ENCODE measurements at regions not wholly inside any gene's neighbourhood (a gene's known extent, or its start where the extent isn't known, plus 50 kb on each side); places are given as distances from the start of the nearest gene placed in this dataset.
"Not testable (repeated sequence)": the region's sequence is repeated elsewhere in the genome, so short reads cannot be mapped to it uniquely, and the experiment has no call there.

DNA sequence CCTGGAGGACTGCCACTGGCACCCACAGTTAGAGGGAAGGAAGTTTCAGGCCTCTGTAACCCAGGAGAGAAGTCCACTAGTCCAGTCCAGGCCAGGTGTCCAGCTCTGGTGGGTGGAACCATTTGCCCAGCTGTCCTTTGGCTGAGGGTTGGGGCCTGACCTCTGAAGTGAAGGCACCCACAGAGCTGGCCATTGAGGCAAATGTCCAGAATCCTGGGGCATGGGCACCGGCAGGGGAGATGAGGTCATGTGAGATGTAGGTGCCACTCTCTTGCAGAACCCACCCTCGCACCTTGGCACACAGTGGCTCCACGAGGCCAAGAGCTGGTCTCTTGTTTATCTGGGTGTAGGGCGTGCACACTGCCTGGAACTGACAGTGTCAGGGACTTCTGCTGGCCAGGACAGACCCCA lies 162.8 kb downstream of the SMAD6 start:
- no peak for DNase-seq (ENCODE audit: low read depth in 2 of 2)

DNA sequence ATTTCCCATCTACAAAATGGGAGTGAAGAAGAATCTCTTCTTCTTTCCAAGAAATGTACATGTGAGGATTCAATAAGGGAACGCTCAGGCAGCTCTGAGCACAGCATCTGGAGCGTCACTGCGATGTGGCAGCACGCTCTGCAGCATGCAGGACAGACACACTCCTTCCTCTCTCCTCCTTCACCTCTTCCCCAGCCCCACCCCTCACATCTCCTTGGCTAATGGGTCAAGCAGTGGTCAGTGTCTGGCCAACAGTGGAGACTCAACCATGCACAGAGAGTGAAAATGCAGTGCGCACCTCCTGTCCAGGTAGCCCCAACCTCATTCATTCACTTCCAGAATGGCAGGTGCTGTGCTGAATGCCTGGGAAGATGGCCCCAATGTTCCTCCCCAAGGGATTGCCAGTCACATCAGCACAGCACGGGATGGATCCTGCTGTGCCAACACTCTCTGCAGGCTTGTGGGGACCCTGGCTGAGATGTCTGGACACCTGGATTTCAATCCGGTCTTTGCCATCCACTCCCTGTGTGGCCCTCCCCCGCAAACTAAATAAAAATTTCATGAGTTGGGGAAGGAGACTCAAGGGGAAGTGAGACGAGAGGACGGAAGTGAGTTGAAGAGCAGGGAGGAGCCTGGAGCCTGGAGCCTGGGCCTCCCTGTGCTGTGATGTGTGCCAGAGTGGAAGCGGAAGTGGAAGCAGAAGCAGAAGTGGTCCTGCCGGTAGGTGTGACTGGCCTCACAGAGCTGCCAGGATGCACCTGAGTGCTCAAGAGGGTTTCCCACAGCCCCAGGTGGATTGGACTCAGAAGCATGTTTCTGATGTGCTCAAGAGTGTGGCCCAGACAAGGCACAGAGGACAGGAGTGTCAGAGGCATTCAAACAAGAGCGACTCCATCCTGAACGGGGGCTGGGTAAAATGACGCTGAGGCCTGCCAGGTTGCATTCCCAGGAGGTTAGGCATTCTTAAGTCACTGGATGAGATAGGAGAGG lies 163.9 kb downstream of the SMAD6 start:
- no peak for DNase-seq (ENCODE audit: low read depth in 2 of 2)

DNA sequence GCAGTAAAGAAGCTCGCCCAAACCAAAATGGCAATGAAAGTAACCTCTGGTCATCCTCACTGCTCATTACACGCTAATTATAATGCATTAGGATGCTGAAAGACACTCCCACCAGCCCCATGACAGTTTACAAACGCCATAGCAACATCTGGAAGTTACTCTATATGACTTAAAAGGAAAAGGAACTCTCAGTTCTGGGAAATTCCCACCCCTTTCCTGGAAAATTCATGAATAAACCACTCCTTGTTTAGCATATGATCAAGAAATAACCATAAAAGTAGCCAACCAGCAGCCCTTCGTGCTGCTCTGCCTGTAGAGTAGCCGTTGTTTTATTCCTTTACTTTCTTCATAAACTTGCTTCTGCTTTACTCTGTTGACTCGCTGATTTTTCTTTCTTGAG lies 164.6 kb downstream of the SMAD6 start:
- DNase-seq (ENCODE audit: low read depth in 2 of 2), result no peak

DNA sequence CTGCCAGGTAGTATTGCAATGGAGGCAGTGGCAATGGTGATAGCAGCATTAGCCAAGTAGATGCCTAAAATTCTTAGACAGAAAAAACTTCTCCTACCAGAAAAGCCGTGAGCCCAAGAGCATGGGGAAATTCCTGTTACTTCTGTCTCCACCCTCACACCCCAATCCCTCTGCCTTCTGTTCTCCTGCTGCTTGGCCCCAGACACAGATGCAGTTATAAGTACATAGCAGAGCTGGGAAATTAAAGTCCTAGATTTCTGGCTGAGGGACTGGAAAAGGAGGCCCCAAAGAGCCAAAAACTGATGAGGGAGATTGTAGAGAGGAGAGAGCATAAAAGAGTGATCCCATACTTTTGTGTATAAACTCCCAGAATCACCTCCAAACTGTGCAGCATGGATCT lies 166.9 kb downstream of the SMAD6 start:
- no peak for DNase-seq (ENCODE audit: low read depth in 2 of 2)

DNA sequence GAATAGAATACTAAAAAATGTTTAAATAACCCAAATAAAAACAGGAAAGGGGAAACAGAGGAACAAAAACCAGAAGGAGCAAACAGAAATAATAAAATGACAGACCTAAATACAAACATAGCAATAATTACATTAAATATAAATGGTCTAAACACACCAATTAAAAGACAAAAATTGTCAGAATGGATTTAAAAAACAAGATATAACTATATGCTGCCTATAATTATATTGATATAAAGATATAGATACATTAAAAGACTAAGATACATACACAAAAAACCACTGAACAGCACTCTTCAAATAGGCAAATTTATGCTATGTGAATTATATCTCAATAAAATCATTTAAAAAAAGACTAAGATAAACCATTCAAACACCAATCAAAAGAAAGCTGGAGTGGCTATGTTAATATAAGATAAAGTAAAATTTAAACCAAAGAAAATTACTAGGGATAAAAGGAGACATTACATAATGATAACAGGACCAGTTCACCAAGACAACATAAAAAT lies 168.9 kb downstream of the SMAD6 start:
- no peak for DNase-seq (ENCODE audit: low read depth in 2 of 2)

DNA sequence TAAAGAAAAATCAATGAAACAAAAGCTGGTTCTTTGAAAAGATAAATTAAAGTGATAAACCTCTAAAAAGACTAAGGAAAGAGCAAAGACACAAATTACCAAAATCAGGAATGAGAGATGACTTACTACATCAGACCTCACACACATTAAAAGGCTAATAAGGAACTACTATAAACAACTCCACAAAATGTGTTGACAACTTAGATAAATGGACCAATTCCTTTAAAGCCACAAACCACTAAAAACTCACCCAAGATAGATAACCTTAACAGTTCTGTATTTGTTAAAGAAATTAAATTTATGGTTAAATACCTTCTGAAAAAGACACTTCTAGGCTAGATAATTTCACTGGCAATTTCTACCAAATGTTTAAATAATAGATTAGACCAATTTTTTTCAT lies 170.4 kb downstream of the SMAD6 start:
- DNase-seq (ENCODE audit: low read depth in 2 of 2), result no peak

DNA sequence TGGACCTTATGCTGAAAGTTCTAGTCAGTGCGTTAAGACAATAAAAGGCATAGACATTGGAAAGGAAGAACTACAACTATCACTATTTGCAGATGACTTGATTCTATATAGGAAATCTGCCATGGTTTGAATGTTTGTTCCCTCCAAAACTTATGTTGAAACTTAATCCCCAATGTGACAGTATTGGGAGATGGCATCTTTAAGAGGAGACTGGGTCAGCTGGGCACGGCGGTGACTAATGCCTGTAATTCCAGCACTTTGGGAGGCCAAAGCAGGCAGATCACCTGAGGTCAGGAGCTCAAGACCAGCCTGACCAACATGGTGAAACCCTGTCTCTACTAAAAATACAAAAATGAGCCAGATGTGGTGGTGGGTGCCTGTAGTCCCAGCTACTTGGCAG lies 171.3 kb downstream of the SMAD6 start:
- DNase-seq (ENCODE audit: low read depth in 2 of 2), result not testable (repeated sequence)

DNA sequence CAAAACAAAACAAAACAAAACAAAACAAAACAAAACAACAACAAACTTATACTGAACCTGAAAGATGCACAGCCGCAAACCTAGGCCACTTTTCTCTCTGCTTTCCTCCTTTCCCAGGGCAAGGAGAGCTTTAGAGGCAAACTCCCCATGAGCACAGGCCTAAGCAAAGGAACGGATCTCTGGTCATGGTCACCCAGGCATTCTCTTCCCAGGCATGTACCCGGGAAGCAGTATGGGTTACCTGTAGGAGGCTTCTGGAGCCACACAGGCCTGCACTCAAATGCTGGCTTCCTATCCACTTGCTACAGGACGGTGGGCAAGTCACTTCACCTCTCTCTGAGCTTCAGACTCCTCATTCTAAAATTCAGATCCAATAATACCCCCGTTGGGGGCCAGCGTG lies 171.8 kb downstream of the SMAD6 start:
- DNase-seq (ENCODE audit: low read depth in 2 of 2), result no peak

DNA sequence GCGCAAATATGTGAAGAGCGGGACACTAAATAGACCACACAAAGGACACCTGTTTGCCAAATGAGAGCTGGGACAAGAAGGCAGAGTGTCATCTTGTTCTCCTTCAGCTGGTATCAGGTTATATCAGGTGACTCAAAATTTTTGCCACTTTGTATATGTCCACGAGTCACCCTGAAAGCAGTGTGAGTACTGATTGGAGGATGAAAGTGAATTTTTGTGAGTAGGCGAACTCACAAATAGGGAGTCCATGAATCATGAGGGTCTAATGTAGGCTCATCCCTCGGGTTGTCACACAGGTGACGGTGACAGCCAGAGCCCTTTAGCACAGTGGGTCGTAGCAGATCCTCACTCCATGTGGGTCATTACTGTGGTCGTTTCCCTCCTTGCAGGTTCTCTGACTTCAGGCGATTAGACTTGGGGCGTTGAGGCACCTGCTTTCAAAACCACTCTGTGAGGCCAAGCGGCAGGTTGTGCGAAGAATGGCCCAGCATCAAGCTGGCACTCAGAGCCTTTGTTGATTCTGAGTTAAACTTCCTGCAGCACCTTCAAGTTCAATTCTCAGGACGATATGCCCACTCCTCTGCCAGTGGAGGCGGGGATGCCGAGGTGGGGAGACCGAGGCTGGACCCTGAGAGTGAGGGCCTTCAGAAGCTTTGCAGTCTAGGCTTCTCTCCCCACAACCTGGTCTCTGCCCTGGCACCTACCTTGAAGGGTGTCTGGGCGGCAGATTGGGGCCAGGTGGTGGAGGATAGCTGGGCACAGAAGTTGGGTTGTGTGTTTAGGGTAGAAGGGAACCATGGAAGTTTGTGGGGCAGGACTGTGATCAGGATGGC lies 173.8 kb downstream of the SMAD6 start:
- no peak for DNase-seq (ENCODE audit: low read depth in 2 of 2)

DNA sequence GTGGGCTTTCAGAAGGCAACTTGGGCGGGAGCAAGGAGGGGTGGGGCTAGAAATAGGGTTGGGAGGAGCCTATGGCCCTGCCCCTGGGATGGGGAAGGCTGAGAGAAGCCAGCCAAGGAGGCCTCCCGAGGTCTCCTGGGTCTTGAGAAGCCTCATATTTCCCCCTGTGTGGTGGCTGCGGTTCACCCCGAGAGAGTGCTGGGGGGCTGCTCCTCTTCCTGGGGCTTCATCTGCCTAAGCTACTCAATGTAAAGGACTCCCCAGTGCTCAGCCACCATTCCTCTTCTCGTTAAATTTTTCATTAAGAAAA lies 174.3 kb downstream of the SMAD6 start:
- no peak for DNase-seq (ENCODE audit: low read depth in 2 of 2)

DNA sequence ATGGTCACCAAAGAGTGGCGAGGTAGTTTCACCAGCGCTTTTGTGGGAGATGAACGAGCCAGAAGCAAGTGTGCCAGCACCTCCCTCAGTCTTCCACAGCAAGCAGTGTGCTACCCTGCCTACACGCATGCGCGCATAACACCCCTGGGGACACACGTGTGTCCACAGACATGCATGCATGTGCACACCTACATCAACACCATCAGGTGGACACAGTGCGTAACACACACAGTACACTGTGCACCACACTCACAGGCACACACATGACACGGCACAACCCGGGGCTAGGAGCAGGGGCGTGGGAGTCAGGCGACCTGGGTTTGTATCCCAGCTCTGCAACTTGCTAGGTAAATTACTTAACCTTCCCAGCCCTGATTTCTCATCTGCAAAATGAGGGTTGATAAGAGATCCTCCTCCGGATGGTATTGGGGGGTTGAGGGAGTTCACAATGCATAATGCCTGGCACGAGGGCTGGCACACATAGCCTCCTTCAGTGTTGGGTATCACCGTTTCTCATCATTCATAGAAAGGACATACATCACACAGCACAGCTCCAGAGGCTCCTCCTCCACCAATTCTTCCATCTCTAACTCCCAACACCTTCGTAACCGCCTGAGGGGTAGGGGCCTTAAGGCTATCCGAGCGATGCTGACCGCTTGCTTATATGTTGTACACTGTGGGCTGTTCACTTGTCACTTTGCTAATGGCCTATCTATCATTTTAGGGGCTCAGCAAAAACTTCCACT lies 174.9 kb downstream of the SMAD6 start:
- no peak for DNase-seq (ENCODE audit: low read depth in 2 of 2)

DNA sequence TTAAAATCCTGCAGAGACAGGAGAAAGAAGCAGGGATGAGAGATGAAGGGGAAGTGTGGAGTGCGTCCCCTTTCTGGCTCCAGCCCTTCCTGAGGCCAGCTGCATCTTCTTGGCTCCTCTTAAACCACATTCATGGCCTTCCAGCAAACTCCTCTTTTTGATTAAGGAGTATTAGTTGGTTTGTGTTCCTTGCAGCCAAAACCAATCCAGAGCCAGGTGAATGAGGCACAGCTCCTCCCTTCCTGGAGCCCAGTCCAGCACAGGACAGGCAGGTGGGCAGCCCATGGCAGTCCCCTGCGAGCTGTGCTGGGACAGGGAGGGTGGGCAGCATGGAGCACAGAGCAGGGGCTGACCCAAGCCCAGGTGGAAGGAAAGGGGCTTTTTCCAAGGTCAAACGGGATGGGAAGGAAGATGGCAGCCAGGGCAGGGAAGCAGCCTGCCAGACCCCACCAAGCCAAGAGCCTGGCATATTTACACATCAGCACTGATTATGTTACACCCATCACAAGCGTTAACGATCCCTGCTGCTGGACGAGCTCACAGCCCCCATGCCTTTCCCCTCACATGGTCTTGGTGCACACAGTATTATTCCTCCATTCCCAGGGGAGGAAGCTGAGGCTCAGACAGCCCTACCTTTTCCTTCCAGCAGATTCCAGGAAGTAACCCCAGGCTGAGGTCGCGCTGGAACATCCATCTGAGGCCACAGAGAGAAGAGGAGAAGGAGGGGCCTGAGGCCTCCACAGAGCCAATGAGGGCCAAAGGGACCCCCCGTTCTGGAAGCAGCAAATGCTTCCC lies 175.6 kb downstream of the SMAD6 start:
- DNase-seq (ENCODE audit: low read depth in 2 of 2), result no peak

DNA sequence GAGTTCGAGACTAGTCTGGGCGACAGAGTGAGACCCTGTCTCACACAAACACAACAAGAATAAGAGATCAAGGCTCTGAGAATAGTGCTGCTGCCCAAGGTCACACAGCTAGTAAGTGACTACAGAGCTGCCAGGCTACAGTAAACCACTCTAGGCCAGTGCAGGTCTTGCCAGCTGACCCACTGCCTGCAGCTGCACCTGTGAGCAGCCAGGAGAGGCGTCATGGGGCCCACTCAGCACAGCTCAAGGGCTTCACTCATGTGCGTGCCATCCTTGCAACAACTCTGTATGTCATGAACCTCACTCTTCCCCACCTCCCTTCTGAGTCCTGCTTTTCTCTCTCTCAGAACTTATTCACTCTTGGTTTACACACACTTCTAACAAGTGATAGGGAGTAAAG lies 176.7 kb downstream of the SMAD6 start:
- DNase-seq (ENCODE audit: low read depth in 2 of 2), result no peak

DNA sequence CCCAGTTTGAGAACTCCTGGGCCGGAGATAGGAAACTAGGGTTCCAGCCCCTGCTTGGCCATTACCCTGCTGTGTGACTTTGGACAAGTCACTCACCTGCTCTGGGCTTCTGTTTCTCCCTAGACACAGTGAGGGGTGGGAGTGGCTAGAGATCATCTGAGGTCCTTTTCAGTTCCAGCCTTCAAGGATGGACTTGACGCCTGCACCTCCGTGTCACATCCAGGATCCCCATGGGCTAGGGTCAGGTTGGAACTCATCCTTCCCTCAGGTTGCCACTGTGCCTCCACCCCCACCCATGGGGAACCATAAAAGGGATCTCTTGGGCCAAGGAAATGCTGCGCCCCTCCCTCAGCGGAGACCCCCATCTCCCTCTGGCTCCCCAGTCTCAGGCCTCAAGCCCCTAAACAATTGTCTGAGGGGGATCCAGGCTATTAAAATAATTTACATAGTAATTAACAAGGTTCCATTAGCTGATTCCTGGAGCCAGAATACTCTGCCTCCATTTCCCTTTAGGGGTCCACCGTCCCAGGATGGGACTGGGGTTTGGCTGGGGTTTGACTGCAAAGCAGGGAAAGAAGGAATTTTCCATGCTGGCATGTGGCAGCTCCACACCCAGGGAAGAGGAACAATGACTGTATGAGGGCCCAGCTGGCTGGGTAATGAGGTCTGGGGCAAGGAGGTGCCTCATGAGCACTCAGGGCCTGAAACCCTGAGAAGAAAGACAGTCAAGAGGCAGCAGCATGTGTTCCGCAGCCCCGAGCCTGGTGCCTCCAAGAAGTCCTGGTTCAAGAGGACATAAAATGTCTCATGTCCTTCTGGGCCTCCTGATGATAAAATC lies 177.7 kb downstream of the SMAD6 start:
- no peak for DNase-seq (ENCODE audit: low read depth in 2 of 2)

DNA sequence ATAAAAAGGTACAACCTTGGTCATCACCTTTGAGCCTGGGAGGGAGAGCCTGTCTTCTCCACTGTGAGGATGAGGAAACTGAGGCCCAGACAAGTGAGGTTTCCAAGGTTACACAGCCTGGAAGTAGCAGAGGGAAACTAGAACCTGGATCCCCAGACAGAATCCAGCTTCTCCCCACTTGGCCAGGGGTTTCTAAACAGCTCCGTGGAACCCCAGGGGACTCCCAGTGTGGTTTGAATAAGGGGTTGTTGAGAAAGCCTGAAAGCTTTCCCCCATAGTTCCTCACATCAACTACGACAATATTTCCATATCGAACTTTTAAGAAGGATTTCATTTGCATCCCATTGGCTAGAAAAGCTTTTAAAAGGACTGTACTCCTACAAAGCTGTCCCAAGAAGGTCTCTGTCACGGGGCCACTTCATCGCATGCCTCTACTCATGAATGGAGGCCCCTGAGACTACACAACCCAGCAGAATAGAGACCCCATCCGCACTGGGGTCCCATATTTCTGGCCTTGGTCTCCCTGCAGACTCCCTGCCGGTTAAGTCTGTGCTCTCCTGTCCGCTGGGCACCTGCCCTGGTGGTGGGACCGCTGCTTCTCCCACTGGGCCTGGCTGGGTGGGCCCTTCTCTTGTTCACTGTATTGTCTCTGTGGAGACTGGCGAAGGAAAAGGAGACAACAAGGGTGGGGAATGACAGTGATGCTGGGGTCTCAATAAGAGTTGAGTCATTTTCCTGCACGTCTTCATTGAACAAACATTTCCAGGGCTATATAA lies 178.5 kb downstream of the SMAD6 start:
- DNase-seq (ENCODE audit: low read depth in 2 of 2), result no peak

DNA sequence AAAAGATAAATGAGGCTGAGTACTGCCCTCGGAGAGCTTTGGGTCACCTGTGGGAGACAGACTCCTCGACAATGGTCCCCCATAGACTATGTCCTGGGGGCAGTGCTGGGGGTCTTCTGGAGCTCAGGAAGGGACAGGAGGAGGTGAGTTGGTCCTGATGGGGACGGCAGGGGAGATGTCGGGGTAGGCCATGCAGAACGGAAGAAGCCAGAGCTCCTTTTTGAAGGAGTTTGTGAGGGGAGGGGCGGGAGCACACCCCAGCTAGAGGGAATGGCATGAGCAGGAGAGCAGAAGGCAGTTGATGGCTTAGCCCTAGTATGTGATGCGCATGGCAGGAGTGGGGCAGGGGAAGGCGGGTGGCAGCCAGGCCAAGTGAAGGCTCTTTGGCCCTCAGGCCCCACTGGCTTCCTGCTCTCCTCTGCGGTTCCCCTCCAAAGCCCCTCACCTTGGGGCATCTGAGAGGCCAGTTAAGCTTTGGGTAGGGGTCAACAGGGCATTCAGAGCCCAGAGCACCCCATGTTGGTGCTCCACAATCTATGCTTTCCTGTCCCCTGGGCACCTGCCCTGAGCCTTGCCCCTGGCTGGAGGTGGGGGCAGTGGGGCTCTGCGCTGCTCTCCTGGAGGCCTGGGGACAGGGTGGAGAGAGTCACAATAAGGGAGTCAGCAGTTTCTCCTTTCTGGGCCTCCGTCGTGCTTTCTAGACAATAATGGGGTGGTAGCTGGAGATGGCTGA lies 179.3 kb downstream of the SMAD6 start:
- DNase-seq (ENCODE audit: low read depth in 2 of 2), result no peak

DNA sequence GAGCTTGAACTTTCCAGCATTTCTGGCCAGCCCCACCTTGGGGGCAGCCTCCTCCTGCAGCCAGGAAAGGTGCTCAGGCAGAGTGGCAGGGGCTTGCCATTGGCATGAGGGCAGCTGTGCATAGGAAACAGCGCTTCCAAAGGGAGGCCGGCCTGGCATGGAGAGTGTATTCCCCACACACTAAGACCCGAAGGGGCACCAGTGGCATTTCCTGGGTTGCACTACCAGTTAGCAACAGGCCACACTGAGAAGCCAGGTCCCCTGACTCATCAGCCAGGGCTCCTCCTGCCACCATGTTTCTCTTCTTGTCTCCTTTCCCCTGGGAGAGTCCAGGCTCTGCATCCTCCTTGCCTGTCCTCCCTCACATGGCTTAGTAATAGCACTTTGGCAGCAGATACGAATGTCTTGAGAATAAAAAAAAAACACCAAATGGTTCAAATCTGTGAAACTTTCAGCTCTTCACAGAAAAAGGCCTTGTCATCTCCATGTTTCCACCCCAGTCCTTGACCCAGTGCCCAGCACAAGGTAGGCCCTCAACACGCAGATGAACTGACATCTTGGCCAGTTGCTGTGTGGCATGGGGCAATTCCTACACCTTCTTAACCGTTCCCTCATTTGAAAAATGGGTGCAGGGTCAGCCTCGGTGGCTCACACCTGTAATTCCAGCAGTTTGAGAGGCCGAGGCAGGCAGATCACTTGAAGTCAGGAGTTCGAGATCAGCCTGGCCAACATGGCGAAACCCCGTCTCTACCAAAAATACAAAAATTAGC lies 180.4 kb downstream of the SMAD6 start:
- DNase-seq (ENCODE audit: low read depth in 2 of 2), result no peak

DNA sequence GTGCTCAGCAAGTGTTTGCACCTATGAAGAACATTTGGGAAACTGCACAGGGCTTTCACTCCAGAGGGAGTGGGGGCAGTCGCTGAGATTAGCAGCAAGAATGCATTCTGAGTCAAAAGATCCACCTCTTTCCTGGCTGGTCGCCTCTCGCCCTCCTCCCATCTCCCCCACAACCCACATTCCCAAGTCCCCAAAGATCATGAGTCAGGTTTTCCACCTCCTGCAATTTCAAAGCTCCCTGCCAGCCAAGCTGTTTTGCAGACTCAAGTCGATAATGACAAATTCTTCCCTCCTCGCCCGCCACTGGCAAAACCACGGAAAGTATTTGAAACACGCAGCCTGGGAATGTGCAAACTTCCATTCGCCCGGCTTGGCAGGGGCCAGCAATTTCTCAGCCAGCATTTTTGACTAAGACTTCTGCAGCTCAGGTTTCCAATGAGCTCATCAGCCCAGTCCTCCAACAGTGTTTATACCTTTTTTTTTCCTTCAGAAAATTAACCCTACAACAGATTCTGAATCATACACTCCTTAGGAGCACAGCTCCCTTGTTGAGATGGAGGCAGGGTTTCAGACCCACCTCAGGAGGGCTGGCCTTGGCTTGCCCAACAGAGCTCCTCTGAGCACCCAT lies 181.4 kb downstream of the SMAD6 start:
- no peak for DNase-seq (ENCODE audit: low read depth in 2 of 2)
